ENCODE measurements at regions not wholly inside any gene's neighbourhood (a gene's known extent, or its start where the extent isn't known, plus 50 kb on each side); places are given as distances from the start of the nearest gene placed in this dataset.

DNA sequence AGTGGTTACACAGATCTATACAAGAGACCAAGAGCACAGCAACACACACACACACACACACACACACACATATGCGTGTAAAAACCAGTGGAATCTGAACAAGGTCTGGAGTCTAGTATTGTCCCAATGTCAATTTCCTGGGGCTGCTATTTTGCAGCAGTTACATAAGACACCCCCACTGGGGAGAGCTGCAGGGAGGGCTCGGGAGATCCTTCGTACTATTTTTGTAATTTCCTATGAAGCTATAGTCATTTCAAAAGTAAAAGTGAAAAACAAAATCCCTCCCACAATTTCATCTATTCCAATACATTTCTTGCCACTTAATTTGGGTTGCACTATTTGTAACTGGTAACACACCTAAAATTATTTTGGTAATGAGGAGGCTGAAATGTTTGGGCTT is 68.5 kb downstream of the C16orf95 start:
- TF ChIP-seq POLR2A (IDR thresholded peaks at IDR 0.05; ENCODE audit: low read length), result no peak
- TF ChIP-seq GATA1 (IDR thresholded peaks at IDR 0.05; ENCODE audit: low read depth, low read length), result no peak

All from erythroblast (primary cell).